ENCODE measurements at regions not wholly inside any gene's neighbourhood (a gene's known extent, or its start where the extent isn't known, plus 50 kb on each side); places are given as distances from the start of the nearest gene placed in this dataset.

DNA sequence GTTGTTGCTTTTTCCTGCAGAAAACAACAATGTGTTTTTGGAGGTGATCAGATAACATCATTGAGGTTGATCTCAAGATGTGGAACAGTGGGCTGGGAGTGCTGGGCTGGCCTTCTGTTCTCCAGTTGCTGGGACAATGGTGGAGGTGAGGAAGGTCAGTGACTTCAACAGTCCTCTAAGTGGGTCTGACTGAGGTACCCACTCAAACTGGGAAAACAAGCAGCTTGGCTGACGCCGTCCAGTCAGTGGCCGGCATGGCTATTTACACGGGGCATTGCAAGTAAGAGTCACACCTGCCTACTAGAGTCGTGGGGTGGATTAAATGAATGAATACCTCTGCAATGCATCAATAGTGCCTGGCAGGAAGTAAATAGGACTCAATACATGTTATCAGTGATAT is 386.7 kb upstream of the ZFHX3 start:
- FAIRE-seq (no peak), DNase-seq (ENCODE audit: extremely low spot score, insufficient read length, low read depth) (no peak)

DNA sequence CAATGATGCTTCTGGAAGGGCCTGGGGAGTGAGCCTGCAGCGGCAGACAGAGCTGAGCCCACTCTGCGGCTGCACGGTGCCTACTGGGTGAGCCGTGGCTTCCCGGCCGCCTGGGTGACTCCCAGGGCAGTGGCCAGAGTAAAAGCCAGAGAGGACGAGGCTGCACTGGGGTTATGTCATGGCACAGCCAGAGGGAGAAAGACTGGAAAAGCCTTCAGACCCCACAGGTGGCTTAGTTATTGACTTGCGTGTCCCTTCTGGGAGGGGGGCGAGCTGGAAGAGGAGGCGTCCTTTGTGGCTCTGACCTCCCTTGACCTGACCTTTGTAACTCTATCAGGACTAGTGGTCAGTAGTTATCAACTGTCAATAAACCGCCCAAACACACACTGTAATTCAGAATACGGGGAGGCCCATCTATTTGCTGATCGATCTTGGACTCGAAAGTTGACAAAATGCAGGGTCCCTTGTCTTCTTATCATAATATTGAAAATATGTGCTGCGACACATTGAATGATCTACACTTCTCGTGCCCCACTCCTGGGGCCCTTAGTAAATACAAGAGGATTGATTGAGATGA is 385.9 kb upstream of the ZFHX3 start:
- DNase-seq (ENCODE audit: extremely low spot score, insufficient read length, low read depth) = no peak
- FAIRE-seq = no peak

DNA sequence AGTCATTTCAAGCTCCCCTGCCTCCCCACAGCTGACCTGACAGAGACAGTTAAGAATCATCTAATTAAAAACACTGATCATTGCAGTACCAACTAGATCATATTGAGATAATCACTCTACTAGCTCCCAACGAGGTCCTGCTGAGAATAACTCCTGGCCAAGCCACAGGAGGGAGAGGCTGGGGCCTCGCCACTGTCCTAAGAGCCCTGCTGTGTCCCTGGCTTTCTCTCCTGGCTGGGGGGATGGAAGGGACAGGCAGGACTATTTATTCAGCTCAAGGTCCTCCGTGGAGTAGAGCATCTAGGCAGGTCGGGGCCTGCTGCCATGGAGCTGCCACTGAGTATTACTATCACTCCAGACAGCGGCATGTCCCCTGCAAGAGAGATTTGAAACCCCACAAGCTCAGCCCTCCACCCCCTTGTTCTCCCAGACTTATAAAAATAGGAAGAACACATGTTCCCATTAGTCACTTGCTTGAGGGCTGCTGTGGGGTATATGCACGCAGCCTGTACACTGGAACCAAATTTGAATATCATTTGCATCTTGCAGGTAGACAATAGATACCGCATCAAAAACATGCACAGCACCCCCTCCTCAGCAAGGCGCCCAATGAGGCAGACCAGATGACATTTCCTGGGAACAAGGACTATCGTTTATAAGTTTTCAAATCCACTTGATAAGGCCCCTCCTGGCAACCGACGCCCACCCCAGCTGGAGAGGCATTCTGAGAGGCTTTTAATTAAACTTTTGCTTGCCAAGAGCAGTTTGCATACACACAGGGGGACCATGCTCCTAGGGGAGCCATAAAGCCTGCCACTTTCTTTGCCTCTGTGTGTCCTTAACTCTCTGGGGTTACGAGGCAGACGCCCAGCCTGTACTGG is 385.2 kb upstream of the ZFHX3 start:
- no peak for DNase-seq (ENCODE audit: extremely low spot score, insufficient read length, low read depth)

DNA sequence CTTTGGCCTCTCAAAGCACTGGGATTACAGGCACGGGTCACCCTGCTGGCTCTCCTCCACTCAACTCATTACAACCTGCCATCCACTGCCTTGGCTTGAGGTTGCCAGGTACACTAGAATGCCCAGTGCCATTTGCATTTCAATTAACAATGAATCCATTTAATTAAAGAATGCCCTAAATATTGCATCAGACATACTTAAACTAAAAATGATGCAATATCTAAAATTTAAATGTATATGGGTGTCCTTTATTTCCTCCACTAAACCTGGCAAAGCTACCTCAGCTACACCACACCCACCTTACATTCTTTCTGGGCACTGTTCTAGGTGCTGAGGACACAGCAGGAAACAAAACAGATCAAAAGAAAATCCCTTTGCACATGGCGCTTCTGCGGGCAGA is 382.2 kb upstream of the ZFHX3 start:
- FAIRE-seq (no peak), DNase-seq (ENCODE audit: extremely low spot score, insufficient read length, low read depth) (no peak)

More for the DNA sequence above, 385.2 kb upstream of the ZFHX3 start:
- FAIRE-seq = no peak

DNA sequence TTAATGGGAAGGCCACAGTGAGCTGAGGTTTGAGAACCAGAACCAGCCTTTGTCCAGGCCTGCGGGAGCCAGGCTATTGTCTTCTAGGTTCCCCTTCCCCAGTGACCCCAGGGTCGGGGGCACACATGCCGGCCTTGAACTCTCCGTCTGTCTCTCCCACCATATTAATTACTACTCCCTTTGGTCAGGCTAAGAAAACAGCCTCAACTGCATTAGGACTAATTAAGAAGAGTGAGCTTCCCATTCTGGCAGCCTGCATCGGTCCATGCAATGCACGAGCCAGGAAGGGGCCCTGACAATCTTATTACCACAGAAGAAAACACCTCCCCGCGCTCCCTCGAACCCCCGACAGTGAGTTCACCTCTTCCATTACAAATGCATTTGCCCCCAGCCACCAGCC is 380.2 kb upstream of the ZFHX3 start:
- DNase-seq (ENCODE audit: extremely low spot score, insufficient read length, low read depth) (no peak), FAIRE-seq (no peak)

DNA sequence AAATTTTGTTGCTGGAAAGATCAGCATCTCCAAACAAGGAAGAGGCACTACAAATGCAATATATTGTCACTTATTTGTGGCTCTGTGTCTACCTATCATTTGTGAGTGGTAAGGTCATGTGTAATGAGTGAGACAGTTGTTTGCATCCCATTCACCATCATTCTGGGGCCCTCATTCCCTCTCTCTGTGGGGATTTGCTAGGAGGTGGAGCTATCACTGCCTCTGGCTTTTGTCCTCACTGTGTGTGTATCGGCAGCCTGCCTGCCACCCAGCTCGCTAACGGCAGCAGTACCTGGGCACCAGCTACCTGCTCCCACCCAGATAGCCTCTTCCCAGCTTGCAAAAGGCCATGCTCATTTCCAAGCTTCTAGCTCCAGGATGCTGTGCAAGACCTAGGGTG is 379.2 kb upstream of the ZFHX3 start:
- DNase-seq (ENCODE audit: extremely low spot score, insufficient read length, low read depth) (no peak), FAIRE-seq (no peak)

DNA sequence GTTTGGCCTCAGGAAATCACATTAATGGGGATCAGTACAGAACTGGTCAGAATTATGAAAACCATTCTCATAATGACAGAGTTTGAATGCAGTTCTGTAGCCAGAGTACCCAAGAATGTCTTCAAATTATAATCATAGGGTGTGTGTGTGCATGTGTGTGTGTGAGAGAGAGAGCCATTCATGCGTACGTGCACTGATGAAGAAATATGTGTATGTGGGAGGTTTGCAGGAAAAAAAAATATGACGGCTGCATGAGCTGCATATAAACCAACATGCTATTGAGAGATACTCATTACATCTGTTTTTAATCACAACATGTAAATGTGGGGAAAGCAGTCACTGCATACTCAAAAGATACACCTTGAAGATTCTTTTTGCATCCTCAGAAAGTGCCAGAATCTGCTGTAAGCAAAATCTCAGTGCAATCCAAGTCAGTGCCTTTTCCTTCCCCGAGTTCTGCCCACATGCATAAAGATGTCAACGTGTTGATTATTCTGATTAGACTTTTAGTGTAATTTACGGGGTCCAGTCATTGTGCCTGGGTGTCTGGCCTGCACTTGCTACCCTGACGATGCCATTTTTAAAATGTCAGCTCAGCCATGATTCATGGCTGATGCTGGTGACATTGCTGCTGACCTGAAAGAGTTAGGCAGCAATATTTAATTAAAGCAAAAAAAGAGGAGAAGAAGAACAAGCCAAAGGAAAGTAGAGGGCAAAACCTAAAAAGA is 378.7 kb upstream of the ZFHX3 start:
- FAIRE-seq (no peak), DNase-seq (ENCODE audit: extremely low spot score, insufficient read length, low read depth) (no peak)

DNA sequence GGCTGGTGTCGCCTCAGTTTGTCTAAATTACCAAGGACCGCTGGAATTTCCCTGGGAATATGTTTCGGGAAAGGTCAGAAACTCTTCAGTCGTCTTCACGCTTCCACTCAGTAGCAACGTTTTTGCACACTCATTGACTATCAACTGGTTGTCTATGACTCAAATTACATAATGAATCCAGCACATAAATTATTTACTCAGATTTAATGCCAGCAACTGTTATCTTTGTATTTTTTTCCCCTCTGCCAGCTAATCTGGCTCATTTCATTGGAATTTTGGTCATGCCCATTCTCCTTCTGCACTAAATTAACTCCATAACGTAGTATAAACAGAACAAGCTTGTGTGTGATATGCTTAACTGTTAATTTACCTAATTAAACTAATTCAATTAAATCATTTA is 372.7 kb upstream of the ZFHX3 start:
- no peak for DNase-seq (ENCODE audit: extremely low spot score, insufficient read length, low read depth)
- no peak for FAIRE-seq

DNA sequence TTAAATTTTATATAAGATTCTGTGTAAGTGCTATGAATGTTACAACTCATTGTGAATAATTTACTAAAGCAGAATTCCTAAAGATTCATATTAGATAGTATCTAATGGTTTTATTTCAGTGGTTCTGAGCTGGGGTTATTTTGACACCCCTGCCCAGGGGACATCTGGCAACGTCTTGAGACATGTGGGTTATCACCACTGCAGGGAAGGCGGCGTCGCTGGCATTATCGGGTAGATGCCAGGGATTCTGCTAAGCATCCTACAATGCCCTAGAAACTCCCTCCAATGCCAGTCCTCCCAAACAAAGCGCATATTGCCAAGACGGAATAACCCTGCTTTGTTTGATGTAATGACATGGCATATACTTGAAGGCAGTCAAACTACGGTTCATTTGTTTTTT is 372.3 kb upstream of the ZFHX3 start:
- no peak for FAIRE-seq
- no peak for DNase-seq (ENCODE audit: extremely low spot score, insufficient read length, low read depth)

DNA sequence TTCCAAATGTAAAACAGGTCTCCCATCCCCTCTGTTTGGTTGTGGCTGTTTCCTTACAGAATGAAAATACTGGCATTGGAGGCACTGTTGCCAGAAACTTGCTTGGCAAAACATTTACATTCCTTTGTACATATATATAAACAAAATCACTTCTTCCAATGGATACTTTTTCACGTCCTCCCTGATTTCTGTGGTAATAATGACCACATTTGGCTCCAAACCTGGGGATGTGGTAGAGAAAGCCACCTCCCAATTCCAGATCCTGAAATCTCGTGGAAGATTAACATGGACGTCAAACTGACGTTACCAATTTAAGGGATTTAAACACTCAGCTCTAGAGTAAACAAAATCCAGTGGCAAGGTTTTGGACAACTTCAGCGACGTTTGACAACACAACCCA is 370.8 kb upstream of the ZFHX3 start:
- DNase-seq (ENCODE audit: extremely low spot score, insufficient read length, low read depth) (no peak), FAIRE-seq (no peak)

DNA sequence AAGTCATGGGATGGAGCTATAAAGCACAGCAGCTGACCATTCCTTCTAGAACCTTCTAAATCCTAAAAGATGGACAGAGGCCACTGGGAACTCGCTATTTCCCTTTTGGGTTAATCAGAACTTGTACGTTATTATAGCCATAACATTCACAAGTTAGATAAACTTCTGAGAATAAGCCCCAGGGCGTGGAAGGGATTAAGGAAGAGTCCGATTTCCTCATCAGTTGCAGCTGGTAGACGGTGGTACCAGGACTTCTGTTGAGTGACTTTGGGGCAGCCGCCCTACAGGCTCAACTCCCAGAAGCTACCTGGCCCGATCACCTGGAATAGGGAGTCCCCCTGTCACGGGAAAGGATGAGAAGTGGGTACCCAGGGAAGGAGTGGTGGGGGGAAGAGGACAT is 370.1 kb upstream of the ZFHX3 start:
- FAIRE-seq = no peak
- DNase-seq (ENCODE audit: extremely low spot score, insufficient read length, low read depth) = no peak

DNA sequence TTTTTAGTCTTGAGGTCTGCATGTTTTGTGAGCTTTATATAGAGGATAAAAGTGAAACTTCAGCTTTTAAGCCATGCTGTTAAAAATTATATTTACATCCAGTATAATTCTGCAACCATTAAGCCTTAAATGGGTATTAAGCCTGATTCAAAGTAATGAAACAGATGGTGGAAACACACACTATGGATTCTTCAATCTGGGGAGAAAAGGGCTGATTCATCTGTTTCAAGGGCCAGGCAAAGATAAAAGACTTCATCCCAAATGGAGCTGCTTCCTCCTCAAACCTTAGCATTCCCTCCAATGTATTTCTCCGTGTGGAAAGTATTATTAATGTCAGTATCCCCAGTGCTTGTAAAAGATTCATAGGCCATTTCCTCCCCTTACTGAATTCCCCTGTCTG is 367.4 kb upstream of the ZFHX3 start:
- no peak for FAIRE-seq

DNA sequence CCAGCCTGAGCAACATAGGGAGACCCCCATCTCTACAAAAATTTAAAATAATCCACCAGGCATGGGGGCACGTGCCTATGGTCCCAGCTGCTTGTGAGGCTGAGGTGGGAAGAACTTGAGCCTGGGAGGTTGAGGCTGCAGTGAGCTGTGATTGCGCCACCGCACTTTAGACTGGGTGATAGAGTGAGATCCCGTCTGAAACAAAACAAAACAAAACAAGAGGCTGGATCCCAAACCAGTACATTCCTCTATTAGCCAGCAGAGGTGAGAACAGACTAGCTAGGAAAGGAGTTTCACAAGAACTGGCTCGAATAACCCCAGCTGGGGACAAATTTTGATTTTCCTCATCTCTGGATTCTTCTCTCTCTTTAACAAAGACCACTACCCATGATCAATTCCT is 366.7 kb upstream of the ZFHX3 start:
- FAIRE-seq = no peak
- no peak for DNase-seq (ENCODE audit: extremely low spot score, insufficient read length, low read depth)

More for the DNA sequence above, 367.4 kb upstream of the ZFHX3 start:
- no peak for DNase-seq (ENCODE audit: extremely low spot score, insufficient read length, low read depth)

DNA sequence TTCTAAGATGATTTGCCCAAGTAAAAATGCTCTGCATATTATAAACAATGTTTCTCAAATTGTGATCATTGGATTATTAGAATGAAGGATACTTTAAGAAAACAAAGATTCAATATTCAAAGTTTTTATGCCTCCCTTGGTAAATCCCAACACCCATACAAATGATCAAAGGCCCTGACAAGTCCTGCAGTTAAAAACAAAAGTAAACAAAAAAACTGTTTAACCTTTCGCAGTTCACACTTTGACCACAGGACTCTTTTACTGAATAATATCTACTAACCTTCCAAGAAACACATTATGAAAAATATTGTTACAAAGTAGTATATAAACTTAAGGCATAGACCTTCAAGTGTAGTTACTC is 365.9 kb upstream of the ZFHX3 start:
- DNase-seq (ENCODE audit: extremely low spot score, insufficient read length, low read depth) (no peak), FAIRE-seq (no peak)

DNA sequence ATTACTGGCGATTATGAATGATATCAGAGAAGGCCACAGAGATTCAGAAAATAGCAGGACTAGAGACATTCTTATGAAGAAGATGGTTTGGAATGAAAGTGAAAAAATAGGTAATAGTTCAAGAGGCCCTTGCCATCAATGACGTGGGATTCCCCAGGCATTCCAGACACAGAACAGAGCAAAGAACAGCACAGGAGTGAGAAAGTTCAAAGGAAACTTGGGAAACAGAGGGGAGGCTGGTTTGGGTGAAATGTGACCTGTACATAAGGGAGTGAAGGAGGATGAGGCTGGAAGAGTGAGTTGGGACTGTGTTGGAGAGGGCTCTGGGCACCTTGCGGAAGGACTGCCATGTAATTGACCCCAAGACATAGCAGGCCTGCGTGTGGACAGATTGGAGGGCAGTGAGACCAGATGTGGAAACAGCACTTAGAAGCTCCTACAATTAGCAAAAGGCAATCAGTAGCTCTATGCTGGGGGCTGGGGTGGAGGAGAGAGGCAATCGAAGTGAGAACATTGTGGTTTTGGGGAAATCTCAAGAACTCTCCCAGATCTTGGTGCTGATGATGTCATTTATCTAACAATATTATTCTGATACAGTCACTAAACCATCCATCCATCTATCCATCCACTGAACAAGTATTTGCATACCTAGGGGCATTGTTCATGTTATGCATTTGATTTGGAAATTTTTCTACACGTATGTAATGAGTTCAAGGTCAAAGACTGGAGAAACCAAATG is 365.3 kb upstream of the ZFHX3 start:
- FAIRE-seq = no peak
- DNase-seq (ENCODE audit: extremely low spot score, insufficient read length, low read depth) = no peak

DNA sequence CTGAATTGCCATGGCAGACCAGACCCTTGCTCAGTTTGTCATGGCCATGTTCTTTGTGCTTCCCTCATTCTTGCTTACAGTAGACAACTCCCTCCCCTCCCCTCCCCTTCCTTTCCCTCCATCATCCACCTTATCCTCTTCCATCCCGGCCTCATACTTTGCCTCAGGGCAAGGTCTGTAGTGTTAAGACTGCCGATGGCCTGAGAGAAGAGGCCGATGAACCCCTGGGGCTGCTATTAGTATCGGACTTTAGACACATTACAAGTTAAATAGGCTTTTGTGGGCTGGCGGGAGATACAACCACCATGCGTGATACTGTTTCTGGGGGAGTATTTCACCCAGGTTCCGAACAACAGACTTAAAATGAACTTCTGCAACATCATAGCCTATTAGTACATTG is 364.5 kb upstream of the ZFHX3 start:
- FAIRE-seq = no peak
- DNase-seq (ENCODE audit: extremely low spot score, insufficient read length, low read depth) = no peak

DNA sequence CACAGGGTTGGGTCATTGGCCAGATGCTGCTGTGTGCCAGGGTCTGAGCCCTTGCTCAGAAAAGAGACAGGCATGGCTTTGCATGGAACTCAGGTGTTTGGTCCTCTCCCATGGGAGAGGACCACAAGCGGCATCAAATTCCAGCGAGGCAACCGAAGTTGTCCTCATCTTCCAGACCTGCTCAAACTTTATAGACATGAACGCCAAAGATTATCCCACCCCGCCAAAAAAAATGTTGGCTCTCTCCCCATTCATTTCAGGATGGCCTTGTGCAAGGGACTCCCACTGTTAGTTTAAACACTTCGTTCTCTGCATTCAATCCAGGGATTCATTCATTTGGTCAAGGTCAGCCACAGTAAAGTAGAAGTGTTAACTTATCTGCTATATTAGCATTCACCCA is 360.8 kb upstream of the ZFHX3 start:
- no peak for FAIRE-seq
- DNase-seq (ENCODE audit: extremely low spot score, insufficient read length, low read depth) = no peak

DNA sequence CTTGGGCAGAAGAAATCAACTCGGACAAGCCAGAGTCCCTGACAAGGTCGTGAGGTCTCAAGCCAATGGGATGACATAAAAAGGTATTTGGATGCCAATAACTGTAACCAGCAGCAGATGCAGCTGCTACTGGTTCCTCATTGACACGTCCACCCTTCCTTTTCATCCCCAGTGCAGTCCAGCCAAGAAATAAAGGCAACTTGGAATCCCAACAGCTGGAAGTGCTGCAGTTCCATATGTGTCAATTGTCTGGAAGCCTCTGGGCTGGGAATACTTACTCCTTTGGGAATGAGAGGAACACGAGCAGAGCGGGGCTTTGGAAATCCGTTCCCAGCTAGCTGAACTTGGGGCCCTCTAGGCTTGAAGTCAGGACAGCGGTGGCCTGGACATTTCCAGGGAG is 360.4 kb upstream of the ZFHX3 start:
- FAIRE-seq = no peak
- no peak for DNase-seq (ENCODE audit: extremely low spot score, insufficient read length, low read depth)

DNA sequence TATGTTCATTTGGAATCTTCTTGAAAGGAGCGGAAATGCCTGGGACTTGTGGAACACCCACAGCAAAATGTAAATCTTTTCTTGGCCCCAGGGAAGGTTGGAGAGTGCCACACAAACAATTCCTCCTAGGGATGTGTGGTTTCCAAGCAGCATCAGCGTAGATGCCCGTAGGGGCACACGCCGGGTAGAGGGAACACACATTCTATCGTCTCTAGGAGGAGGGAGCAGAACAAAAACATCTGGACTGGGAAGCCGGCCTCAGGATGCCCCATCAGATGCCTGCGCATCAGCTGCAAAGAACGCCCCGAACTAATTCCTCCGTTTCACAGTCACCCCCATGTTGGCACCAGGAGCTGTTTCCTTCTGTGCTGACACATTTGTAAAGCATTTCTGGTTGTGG is 357.9 kb upstream of the ZFHX3 start:
- DNase-seq (ENCODE audit: extremely low spot score, insufficient read length, low read depth) (no peak), FAIRE-seq (no peak)

DNA sequence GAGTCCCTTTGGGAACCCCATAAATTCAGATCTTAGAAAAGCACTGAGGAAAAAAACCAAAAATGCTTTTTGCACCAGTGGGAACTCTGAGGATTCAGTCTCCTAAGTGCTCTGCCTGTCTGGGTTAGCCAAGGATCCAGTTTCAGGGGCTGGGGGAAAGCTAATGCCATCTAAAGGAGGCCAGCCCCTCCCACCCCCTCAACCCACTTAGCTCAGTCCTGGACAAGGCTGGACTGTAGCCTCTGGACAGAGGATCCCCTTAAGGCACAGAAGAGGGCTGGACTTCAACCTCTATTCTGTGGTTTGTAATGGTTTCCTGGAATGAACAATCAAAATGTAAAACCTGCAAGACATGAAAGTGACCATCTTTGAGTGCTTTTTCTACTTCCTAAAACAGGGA is 356.1 kb upstream of the ZFHX3 start:
- FAIRE-seq (no peak), DNase-seq (ENCODE audit: extremely low spot score, insufficient read length, low read depth) (no peak)

DNA sequence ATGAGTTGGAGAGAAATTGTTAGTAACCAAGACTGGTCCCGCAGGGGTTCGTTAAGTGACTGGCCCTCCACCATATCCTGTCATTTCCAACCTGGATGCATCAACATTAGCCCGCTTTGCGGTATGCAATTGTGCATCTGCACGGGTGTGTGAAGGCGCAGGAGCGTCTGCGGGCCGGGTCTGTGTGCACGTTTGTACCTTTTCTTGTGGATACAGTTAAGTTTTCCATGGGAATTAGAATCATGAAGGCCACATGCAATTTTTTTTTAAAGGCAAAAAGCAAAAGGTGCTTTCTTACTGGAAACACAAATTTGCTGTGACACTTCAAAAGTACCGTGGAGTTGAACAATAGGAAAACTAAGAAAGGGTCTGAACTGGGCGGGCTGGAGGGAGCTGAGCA is 355.4 kb upstream of the ZFHX3 start:
- FAIRE-seq (no peak), DNase-seq (ENCODE audit: extremely low spot score, insufficient read length, low read depth) (no peak)
